GM18499 (cell line): ENCODE measurements at regions not wholly inside any gene's neighbourhood (a gene's known extent, or its start where the extent isn't known, plus 50 kb on each side); places are given as distances from the start of the nearest gene placed in this dataset.
"Not testable (repeated sequence)": the region's sequence is repeated elsewhere in the genome, so short reads cannot be mapped to it uniquely, and the experiment has no call there.

Experiments
- ATAC-seq: cut with Tn5 transposase; IDR thresholded peaks from one replicate; pipeline ENCODE4 v1.9.1; 2021; ENCODE audit warnings: moderate number of reproducible peaks; ENCODE audit not compliant: insufficient read depth, unreplicated experiment

GRCh38 chr15:22134941-22135566 lies 54.7 kb downstream of the OR4M2 start:
- not testable (repeated sequence) for ATAC-seq

DNA sequence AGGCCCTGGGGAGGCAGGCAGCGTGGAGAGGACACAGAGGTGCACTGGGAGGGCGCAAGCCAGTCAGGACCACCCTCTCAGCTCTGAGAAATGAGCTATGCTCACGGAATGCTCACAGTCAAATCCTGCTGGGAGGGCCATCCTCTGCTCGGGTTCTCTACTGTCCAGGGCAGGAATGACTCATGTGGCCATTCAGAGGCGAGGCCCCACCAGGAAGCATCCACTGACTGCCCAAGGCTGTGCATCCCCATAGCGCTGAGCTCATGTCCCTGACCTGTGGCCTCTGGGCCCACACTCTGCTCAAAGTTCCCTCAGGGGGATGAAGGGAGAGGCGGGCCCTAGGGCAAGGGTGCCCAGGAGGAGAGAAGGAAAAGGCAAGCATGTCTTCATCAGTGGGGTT lies 57.2 kb downstream of the OR4M2 start:
- not testable (repeated sequence) for ATAC-seq

- ATAC-seq, result not testable (repeated sequence)
These were observed 60.8 kb downstream of the OR4M2 start for GRCh38 chr15:22141106-22141505.

GRCh38 chr15:22148109-22148508 lies 67.8 kb downstream of the OR4M2 start:
- ATAC-seq, result not testable (repeated sequence)

- not testable (repeated sequence) for ATAC-seq
These were observed 77.9 kb downstream of the OR4M2 start for GRCh38 chr15:22158243-22158642.

DNA sequence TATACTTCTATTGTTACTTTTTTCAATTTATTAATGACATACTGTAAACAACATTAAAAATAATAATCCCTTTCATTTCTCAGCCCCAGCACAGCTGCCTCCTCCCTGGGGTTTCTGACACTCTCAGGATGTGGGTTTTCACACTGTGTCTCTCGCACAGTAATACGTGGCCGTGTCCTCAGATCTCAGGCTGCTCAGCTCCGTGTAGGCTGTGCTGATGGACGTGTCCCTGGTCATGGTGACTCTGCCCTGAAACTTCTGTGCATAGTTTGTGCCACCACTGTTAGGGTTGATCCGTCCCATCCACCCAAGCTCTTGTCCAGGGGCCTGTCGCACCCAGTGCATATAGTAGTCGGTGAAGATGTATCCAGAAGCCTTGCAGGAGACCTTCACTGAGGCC lies 80.0 kb downstream of the OR4M2 start:
- not testable (repeated sequence) for ATAC-seq

DNA sequence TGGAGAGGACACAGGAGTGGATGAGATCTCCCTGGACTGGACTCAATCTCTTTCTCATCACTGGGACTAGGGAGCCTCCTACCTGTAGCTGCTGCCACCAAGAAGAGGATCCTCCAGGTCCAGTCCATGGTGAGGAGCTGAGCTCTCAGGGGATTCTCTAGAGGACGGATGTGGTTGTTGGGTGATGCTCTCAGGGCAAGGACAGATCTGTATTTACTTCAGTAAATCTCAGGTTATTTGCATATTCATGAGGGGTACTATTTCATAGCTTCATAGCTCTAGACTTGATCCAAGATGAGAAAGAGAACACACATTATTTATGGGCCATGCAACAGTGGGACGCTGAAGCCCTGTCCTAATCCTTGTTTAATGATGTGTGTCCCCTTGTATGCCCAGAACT lies 80.4 kb downstream of the OR4M2 start:
- ATAC-seq, result peak; percentile 62

DNA sequence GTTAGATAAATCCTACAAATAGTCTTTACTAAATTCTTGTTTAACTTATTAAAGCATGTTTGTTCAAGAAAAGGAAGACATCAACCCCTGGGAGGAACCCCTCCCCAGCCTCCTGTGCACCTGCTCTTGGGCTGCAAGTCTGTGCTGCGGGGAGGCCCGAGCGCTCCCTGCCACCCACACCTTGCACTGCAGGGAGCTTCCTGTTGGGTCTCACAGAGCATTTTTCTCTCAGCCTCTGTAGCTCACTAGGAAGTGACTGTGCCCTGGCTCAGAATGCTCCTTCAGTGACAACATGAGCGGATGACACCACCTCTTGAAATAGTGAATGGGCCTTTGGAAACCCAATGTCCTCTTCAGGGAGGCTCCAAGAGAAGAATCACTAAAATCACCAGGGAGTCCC lies 81.1 kb downstream of the OR4M2 start:
- peak; percentile 53 for ATAC-seq

DNA sequence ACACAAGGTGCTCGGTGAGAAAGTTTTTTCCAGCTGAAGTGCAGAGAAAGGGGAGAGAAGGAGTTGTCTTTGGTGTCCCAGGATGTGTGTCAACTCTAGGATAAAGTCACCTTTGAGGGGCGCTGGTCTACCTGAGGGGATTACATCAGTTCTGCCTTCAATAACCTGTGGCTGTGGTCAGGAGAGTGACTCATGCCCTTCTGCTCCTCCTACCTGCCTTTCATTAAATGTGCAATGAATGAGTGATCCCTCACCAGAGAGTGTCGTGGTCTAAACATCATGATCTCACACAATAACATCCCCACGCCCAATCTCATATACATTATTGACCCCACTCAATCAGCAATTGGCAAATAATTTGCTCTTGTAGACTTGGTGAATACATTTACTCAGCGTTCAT lies 83.4 kb downstream of the OR4M2 start:
- not testable (repeated sequence) for ATAC-seq

GRCh38 chr15:22167521-22167920 lies 87.2 kb downstream of the OR4M2 start:
- not testable (repeated sequence) for ATAC-seq

- ATAC-seq, result peak; percentile 52
These were observed 93.0 kb downstream of the OR4M2 start for GRCh38 chr15:22173029-22173998.

- ATAC-seq, result peak; percentile 40
These were observed 93.8 kb downstream of the OR4M2 start for GRCh38 chr15:22174088-22174487.

GRCh38 chr15:22177965-22178364 lies 97.6 kb downstream of the OR4M2 start:
- ATAC-seq, result not testable (repeated sequence)

DNA sequence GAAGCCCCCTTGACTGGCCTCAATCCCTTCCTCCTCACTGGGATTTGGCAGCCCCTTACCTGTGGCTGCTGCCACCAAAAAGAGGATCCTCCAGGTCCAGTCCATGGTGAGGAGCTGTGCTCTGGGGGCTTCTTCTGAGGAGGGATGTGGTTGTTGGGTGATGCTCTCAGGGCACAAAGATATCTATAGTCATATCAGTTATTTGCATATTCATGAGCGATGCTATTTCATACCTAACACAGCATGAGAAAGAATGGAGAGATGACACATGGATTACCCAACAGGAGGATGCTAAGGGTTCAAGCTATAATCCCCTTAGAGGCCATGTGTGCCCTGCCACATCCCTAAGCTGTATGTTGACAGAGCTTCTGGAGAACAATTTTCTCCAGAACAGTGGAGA lies 98.1 kb downstream of the OR4M2 start:
- not testable (repeated sequence) for ATAC-seq

GRCh38 chr15:22179043-22179442 lies 98.7 kb downstream of the OR4M2 start:
- not testable (repeated sequence) for ATAC-seq

- ATAC-seq, result not testable (repeated sequence)
These were observed 100.3 kb downstream of the OR4M2 start for GRCh38 chr15:22180611-22181010.

DNA sequence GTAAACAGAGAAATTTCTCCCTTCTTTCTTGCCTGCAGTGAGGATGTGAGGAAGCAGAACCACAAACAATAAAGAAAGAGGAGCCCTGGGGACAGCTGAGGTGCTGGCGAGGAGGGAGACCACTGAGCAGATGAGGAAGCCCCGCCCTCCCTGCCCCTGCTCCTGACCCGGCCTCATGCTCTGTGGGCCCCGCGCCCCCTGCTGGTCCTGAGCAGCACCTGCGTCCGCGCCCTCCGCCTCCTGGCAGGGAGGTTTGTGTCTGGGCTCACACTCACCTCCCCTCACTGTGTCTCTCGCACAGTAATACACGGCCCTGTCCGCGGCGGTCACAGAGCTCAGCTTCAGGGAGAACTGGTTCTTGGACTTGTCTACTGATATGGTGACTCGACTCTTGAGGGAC lies 104.4 kb downstream of the OR4M2 start:
- ATAC-seq, result peak; percentile 65

DNA sequence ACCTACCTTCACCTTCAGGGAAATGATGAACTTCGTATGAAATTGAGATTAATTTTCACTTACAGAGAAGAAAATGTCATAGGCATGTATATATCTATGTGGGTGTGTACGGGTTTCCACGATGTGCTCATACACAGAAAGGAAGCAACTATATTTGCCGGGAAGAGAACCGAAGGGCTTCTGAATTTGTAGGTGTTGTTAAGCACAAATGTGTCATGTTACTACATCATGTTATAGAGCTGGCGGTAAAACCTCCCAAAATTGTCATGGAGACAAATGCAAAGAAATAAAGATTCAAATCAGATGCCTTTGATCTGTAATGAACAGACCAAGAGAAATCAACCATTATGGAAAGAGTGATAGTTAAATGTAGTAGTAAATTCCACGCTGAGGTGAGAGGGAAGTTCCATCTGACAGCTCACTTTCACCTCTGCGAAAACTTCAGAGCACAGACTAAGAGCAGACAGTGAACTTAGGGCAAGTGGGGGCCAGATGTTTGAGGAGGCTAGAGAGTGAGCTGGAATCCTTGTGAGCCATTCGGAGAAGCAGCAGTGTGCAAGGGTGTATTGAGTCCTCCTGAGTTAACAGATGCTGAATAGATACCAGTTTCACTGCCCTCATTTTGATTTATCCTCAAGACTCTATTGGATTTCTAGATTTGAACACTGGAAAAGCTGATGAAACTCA lies 106.7 kb downstream of the OR4M2 start:
- not testable (repeated sequence) for ATAC-seq

DNA sequence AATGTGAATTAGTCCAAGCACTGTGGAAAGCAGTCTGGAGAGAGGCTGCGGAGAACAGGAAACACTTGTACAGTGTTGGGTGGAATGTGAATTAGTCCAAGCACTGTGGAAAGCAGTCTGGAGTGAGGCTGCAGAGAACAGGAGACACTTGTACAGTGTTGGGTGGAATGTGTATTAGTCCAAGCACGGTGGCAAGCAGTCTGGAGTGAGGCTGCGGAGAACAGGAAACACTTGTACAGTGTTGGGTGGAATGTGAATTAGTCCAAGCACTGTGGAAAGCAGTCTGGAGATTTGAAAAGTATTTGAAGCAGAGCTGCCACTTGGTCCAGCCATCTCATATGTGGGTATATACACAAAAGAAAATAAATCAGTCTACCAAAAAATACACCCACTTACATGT lies 111.5 kb downstream of the OR4M2 start:
- ATAC-seq, result not testable (repeated sequence)

GRCh38 chr15:22194739-22195617 lies 114.7 kb downstream of the OR4M2 start:
- not testable (repeated sequence) for ATAC-seq
